ENCODE measurements at regions not wholly inside any gene's neighbourhood (a gene's known extent, or its start where the extent isn't known, plus 50 kb on each side); places are given as distances from the start of the nearest gene placed in this dataset.

DNA sequence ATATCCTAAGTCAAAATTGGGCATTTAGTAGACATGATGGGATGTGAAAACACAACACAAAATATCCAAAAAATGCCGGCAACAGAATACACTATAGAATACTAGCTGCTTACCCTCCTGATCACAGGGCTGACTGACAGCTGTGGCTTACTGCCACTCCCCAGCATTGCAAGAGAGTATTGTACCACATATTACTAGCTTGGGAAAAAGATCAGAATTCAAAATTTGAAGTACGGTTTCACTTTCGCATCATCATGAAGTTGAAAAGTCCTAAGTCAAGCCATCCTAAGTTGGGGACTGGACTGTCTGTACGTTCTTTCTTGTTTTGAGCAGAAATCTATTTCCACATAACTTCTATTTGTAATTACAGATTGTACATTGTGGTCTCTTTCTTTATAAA lies 851.4 kb downstream of the MAT2B start:
- Mint-ChIP-seq H3K36me3 (no peaks in the 10 kb centered on the region), H3K27me3 (no peaks in the 10 kb centered on the region), H3K4me1 (no peaks in the 10 kb centered on the region), H3K27ac (no peak overlapping the region), H3K4me3 (no peak overlapping the region), H3K9me3 (peaks cover 2% of the 10 kb centered on the region)
- DNase-seq, result no peak

DNA sequence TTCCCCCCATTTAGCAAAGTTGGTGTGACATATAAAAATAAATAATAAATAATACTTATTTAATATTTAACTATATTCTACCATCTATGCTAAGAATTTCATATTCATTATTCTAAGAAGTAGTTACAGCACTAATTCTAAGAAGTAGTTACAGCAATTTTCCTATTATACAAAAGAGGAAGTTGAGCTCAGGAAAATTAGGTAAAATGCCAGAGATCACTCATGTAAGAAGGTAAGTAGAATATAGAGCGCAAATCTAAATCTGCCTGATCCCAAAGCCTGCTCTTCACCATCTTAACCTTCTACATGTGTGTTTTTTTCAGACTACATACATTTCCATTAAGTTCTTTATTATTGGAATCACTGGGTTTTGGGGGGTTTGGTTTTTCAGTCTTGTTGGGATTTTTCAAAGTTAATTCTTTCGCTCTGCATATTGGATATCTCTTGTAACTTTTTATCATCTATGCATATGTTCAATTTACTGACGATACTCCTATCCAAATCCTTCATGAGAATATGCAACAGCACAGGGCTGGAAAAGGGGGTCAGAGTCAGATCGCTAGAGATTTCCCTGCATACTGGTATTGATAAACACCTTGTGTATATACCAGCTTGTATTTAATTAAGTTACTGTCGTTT lies 852.1 kb downstream of the MAT2B start:
- Mint-ChIP-seq H3K27ac (no peak overlapping the region), H3K27me3 (no peaks in the 10 kb centered on the region), H3K9me3 (peaks cover 2% of the 10 kb centered on the region), H3K36me3 (no peaks in the 10 kb centered on the region), H3K4me3 (no peak overlapping the region), H3K4me1 (no peaks in the 10 kb centered on the region)
- no peak for DNase-seq

DNA sequence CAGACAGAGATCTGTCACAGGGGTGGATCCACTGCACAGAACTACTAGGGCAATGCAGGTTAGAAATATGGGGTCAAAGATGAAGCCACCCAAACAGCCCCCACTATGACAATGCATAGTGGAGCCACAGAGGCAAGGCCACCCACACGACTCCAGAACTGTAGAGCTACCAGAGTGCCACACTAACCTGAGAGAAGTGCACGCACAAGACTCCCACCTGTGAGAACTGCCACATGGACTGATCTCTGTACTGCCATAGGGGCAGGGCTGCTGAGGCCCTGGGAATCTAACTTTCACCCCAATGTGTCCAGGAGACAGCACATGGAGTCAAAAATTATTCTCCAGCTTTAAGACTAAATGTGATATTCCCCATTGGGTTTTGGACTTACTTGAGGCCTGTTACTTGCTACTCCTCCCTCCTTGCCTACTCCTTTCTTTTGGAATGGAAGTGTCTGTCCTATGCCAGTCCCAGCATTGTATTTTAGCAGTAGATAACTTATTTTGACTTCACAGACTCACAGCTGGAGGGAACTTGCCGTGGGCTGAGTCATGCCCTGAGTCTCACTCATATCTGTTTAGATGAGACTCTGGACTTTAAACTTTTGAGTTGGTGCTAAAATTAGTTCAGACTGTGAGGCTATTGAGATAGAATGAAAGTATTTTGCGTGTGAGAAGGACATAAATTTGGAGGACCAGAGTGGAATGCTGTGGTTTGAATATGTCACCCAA lies 853.3 kb downstream of the MAT2B start:
- DNase-seq, result no peak
- Mint-ChIP-seq H3K27ac (no peak overlapping the region), H3K4me3 (no peak overlapping the region), H3K27me3 (no peaks in the 10 kb centered on the region), H3K4me1 (no peaks in the 10 kb centered on the region), H3K9me3 (peaks cover 2% of the 10 kb centered on the region), H3K36me3 (no peaks in the 10 kb centered on the region)

DNA sequence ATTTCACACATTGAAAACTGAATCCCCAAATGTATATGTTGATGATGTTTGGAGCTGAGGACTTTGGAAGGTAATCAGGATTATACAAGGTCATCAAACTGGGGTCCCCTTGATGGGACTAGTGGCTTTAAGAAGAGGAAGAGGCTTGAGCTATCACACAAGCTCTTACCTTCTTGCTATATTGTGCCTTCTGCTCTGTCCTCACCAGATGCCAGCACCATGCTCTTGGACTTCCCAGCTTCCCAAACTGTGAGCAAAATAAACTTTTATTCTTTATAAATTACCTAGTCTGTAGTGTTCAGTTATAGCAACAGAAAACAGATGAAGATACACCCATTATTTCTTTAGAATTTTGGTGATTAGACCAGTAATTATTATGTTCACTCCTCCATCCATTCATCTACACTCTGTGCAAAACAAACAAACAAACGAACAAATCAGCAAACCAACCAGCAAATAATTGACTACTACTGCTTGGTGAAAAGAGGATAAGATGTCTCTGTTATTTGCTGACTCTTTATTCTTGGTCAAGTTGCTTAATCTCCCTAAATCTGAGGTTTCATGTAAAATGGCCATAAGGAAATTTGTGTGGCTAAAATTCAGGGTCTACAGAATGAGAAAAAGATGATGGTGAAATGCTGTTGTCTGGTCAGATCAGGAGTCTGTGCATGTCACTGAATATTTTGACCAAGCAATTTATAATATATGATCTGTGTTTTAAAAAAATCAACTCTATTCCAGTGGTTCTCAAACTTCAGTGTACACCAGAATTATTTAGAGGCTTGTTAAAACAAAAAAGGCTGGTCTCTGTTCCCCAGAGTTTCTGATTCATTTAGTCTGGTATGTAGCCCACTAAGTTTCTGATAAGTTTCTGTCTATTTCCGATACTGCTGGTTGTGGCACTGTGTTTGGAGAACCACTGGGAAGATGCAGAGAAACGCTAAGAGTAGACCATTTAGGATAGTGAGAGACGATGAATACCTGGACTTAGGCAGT lies 854.1 kb downstream of the MAT2B start:
- no peaks in the 10 kb centered on the region for H3K36me3 Mint-ChIP-seq

DNA sequence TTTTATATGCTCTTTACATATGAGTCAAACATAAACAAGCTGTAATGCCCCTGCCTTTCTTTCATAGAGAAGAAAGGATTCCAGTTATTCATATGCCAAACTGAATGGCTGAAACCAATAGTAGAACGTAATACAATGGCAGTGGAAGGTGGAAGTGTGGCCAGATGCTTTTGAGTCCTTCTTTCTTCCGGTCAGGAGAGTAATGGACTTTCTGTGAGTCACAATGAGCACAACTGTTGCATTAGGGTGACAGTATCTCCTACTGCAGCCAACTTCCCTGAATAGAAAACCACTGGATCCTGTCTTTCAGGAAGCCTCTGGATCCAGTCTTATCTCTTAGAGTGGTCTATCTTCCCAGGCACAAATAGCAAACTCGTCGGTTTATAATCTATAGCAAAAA lies 855.2 kb downstream of the MAT2B start:
- Mint-ChIP-seq H3K9me3 (peaks cover 2% of the 10 kb centered on the region), H3K4me3 (no peak overlapping the region), H3K36me3 (no peaks in the 10 kb centered on the region), H3K4me1 (no peaks in the 10 kb centered on the region), H3K27me3 (no peaks in the 10 kb centered on the region), H3K27ac (no peak overlapping the region)
- no peak for DNase-seq

More for the DNA sequence above, 854.1 kb downstream of the MAT2B start:
- H3K27me3 Mint-ChIP-seq, result no peaks in the 10 kb centered on the region
- H3K9me3 Mint-ChIP-seq, result peaks cover 2% of the 10 kb centered on the region
- no peaks in the 10 kb centered on the region for H3K4me1 Mint-ChIP-seq
- no peak overlapping the region for H3K4me3 Mint-ChIP-seq
- DNase-seq, result no peak
- H3K27ac Mint-ChIP-seq, result no peak overlapping the region

DNA sequence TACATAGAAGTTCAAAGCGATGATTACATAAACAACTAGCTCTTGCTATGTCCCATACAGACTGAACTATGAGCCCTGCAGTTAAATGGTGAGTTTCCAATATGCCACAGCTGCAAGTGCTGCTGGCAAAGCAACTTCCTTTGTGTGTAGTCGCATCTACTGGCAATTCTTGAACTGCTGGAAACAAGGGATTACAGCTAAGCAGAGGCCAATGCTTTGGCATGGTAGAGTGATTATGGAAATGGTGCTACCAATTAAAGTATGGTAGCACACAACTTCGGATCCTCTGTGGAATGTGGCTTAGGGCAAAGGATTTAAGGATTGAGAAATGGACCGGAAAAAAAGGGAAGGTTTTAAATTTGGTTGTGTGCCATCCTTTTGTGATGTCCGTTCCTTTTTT lies 856.6 kb downstream of the MAT2B start:
- no peaks in the 10 kb centered on the region for H3K36me3 Mint-ChIP-seq
- no peak for DNase-seq
- H3K4me1 Mint-ChIP-seq, result no peaks in the 10 kb centered on the region
- no peak overlapping the region for H3K27ac Mint-ChIP-seq
- H3K9me3 Mint-ChIP-seq, result peaks cover 2% of the 10 kb centered on the region
- no peaks in the 10 kb centered on the region for H3K27me3 Mint-ChIP-seq
- H3K4me3 Mint-ChIP-seq, result no peak overlapping the region

DNA sequence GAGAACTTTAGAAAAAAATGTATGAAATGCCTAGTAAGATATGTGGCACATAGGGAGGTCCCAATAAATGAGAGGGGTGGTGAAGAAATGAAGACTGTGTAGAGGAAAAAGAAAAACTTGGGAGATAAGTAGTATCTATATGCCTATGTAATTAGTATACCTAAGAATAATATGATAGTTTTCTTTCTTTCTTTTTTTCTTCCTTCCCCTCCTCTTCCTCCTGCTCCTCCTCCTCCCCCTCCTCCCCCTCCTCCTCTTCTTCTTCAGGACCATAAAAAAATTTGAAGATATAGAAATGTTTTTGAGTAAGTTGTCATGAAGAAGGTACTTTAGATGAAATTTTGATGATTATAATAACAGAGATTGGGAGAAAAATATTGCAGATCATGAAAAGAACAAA lies 857.4 kb downstream of the MAT2B start:
- H3K4me3 Mint-ChIP-seq, result no peak overlapping the region
- no peak for DNase-seq
- no peaks in the 10 kb centered on the region for H3K4me1 Mint-ChIP-seq
- H3K36me3 Mint-ChIP-seq, result no peaks in the 10 kb centered on the region
- peaks cover 2% of the 10 kb centered on the region for H3K9me3 Mint-ChIP-seq
- no peaks in the 10 kb centered on the region for H3K27me3 Mint-ChIP-seq
- H3K27ac Mint-ChIP-seq, result no peak overlapping the region

DNA sequence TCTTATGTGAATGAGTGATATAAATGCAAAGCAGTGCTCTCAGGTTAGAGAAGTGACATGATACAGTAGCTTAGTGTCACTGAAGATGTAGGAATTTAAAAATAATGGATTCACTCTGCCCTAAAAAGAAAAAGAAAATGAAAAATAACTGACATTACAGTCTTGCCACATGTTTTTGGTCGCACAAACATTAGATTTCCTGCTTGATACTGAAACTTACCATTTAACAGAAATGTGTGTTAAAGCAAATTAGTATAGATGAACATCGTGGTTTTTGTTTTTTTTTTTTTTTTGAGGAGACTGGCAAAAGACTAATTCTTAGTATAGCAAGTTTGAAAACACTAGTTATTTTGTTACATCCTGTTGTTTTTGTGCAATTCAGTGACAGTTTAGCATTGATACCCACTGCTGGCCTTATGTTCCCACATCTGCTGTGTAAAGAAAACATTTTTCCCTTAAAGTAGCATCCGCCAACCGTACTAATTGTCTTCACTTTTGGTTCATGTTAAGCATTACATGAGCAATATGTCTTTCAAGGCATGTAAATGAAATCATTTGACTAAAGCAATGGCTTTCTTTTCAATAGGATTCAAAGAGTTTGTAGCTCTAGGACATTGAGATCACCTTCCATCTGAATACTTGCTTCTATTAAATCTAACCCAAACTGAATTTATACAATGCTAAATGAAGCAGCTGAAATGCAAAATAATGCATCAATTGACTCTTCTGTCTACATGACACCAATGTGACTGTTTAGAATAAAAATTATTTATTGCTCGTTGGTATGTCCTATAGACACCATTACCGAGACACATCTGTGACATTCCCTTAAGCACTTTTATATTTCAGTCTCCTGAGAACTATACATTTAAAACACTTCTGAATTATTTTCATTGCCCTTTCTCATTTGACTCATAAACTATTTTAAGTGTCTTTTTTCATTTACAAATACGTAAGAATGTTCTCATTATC lies 859.1 kb downstream of the MAT2B start:
- DNase-seq, result no peak
- Mint-ChIP-seq H3K36me3 (no peaks in the 10 kb centered on the region), H3K4me1 (no peaks in the 10 kb centered on the region), H3K4me3 (no peak overlapping the region), H3K27me3 (no peaks in the 10 kb centered on the region), H3K27ac (no peak overlapping the region), H3K9me3 (peaks cover 2% of the 10 kb centered on the region)

DNA sequence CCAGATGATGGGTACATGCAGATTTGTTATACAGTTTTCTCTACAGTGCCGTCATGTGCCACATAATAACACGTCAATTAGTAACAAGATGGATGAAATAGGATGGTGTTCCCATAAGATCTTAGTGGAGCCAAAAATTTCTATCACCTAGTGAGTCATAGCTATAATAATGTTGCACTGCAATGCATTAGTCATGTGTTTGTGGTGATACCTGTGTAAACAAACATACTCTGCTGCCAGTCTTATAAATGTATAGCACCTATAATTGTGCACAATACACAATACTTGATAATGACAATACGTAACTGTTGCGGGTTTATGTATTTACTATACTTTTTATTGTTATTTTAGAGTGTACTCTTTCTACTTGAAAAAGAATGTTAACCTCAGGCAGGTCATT lies 865.4 kb downstream of the MAT2B start:
- Mint-ChIP-seq H3K27me3 (no peaks in the 10 kb centered on the region), H3K36me3 (no peaks in the 10 kb centered on the region), H3K4me1 (no peaks in the 10 kb centered on the region), H3K4me3 (no peak overlapping the region), H3K9me3 (peaks cover 2% of the 10 kb centered on the region), H3K27ac (no peak overlapping the region)
- no peak for DNase-seq

DNA sequence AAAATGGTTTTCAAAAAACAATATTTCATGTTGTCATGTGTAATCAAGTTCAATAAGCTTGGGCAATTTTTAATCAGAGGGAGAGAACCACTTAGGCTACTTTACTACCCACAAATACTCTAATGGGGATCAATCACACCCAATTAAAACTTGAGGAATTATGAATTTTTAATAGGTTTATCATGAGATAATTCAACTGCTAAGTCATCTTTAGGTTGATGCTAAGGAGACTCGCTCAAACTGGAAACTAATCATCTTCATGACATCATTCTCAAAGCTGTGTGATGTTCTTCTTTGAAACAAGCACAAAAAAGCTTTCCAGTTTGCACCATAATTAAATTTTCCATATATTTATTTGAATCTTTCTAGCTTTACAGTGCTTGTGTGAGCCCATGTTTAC lies 867.5 kb downstream of the MAT2B start:
- no peaks in the 10 kb centered on the region for H3K36me3 Mint-ChIP-seq
- no peaks in the 10 kb centered on the region for H3K27me3 Mint-ChIP-seq
- H3K4me1 Mint-ChIP-seq, result no peaks in the 10 kb centered on the region
- H3K4me3 Mint-ChIP-seq, result no peak overlapping the region
- DNase-seq, result no peak
- H3K9me3 Mint-ChIP-seq, result peaks cover 2% of the 10 kb centered on the region
- no peak overlapping the region for H3K27ac Mint-ChIP-seq

DNA sequence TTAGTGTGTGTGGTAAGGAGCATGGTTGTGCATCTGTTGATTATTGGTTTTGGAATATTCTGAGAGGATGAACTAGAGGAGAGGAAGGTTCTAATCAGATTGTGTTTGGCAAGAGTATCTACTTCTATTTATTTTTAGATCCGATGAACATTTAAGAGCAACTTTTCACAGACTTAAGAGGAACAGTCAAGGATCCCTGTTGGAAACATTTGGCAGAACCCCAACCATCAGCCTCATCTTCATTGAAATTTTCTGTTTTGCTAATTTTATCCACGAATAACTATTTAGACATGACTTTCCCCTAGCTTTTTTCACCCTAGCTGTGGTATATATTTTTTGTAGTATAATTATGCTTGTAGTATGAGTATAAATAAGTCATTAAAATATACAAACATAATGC lies 868.5 kb downstream of the MAT2B start:
- no peak overlapping the region for H3K4me3 Mint-ChIP-seq
- H3K4me1 Mint-ChIP-seq, result no peaks in the 10 kb centered on the region
- no peaks in the 10 kb centered on the region for H3K36me3 Mint-ChIP-seq
- H3K9me3 Mint-ChIP-seq, result peaks cover 2% of the 10 kb centered on the region
- DNase-seq, result no peak
- no peaks in the 10 kb centered on the region for H3K27me3 Mint-ChIP-seq
- H3K27ac Mint-ChIP-seq, result no peak overlapping the region

DNA sequence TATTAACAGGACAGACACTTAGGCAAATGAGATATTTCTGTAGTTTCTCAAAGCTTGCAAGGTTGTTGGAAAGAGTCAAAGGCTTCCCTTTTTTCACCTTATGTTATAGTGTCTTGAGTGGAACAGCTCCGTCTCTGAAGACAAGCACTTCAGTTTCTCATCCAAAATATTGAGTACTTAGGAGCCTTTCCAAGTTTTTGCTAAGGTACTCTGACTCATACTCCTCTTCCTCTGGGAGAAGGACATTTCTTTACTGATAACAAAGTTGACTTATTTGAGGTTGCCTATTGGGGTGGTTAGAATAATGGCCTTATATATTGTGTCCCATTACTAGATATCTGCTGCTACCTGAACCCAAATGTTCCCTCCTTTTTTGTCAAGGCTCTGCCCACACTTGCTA lies 869.6 kb downstream of the MAT2B start:
- no peaks in the 10 kb centered on the region for H3K27me3 Mint-ChIP-seq

DNA sequence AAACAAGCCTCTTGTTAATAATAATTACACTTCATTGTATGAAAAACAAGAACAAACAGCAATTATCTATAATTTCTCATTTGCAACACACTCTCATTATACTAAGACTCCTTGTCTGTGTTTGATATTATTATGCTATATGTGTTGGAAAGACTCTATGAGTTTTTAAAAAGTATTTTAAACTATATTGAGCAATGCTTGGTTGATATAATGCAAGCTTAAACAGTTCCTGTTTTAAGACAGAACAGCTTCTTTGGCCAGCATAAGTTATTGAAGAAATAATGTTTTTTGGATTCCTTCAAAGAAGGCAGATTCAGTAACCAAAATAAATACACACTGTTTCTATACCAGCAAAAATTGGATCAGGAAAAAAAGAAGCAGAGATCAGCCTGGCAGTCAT lies 871.4 kb downstream of the MAT2B start:
- no peaks in the 10 kb centered on the region for H3K4me1 Mint-ChIP-seq
- DNase-seq, result no peak
- H3K27me3 Mint-ChIP-seq, result no peaks in the 10 kb centered on the region
- peaks cover 2% of the 10 kb centered on the region for H3K9me3 Mint-ChIP-seq
- H3K36me3 Mint-ChIP-seq, result no peaks in the 10 kb centered on the region
- no peak overlapping the region for H3K4me3 Mint-ChIP-seq
- H3K27ac Mint-ChIP-seq, result no peak overlapping the region

More for the DNA sequence above, 869.6 kb downstream of the MAT2B start:
- H3K27ac Mint-ChIP-seq, result no peak overlapping the region
- no peak for DNase-seq
- H3K4me3 Mint-ChIP-seq, result no peak overlapping the region
- no peaks in the 10 kb centered on the region for H3K36me3 Mint-ChIP-seq
- no peaks in the 10 kb centered on the region for H3K4me1 Mint-ChIP-seq
- H3K9me3 Mint-ChIP-seq, result peaks cover 2% of the 10 kb centered on the region

DNA sequence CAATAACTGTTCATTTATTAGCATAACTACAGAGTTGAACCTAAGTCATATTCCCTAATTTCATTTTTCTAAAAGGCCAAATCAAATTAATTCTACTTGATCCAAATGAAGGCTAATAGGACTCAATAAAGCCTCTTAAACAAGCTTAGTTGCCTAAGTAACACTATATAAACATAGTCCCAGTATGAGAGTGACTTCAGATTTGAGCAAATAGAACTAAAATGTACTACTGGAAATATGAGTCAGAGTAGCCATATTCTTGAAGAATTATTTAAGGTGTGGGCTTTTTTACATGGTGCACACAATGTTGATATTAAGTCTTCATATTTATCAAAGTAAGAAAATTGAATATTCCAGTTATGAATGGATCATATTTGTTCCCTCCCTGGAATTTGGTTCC lies 872.3 kb downstream of the MAT2B start:
- Mint-ChIP-seq H3K27ac (no peak overlapping the region), H3K9me3 (peaks cover 2% of the 10 kb centered on the region), H3K4me3 (no peak overlapping the region), H3K27me3 (no peaks in the 10 kb centered on the region), H3K4me1 (no peaks in the 10 kb centered on the region), H3K36me3 (no peaks in the 10 kb centered on the region)
- DNase-seq, result no peak

Measured in activated naive CD8-positive, alpha-beta T cell treated with anti-CD3 and anti-CD28 coated beads for 36 hours (primary cell).